PFSK-1 (cell line): ENCODE measurements at regions not wholly inside any gene's neighbourhood (a gene's known extent, or its start where the extent isn't known, plus 50 kb on each side); places are given as distances from the start of the nearest gene placed in this dataset.

Experiments
- FOXP2 ChIP-seq: optimal IDR thresholded peaks from 2 replicates; pipeline ENCODE3; 2011; ENCODE audit warnings: borderline replicate concordance, control low read depth, inconsistent platforms; ENCODE audit not compliant: insufficient read depth; ENCODE audit errors: extremely low read length, extremely low read depth
- POLR2AphosphoS5 ChIP-seq: IDR thresholded peaks from 2 replicates; pipeline ENCODE4 v1.6.1; 2012; ENCODE audit warnings: low read depth, mild to moderate bottlenecking, control low read depth, low read length, moderate library complexity
- REST ChIP-seq, 2 experiments: IDR thresholded peaks; 2 replicates each; pipeline versions ENCODE4 v1.6.1 to v1.8.0; 2011 to 2012; ENCODE audit warnings: low read depth in 2 of 2, low read length in 2 of 2, control low read depth in 1 of 2, inconsistent platforms in 1 of 2, mild to moderate bottlenecking in 1 of 2, moderate library complexity in 1 of 2; ENCODE audit not compliant: insufficient read depth in 1 of 2
- SIN3A ChIP-seq: IDR thresholded peaks from 2 replicates; pipeline ENCODE4 v1.6.1; 2012; ENCODE audit warnings: mild to moderate bottlenecking, low read length, moderate library complexity, borderline replicate concordance; ENCODE audit not compliant: insufficient read depth
- TAF1 ChIP-seq: IDR thresholded peaks from 2 replicates; pipeline ENCODE4 v1.6.1; 2012; ENCODE audit warnings: low read length, control low read depth, borderline replicate concordance; ENCODE audit not compliant: insufficient read depth

- TF ChIP-seq REST (IDR thresholded peaks at IDR 0.05; ENCODE audit: insufficient read depth in 1 of 2, low read depth in 2 of 2, low read length in 2 of 2) (no peak), POLR2AphosphoS5 (no peak), SIN3A (no peak), TAF1 (no peak), FOXP2 (no peak)
These were observed 437.6 kb downstream of the GPAM start for GRCh38 chr10:111745982-111746381.

GRCh38 chr10:111747751-111748150 is 435.8 kb downstream of the GPAM start:
- TF ChIP-seq FOXP2 = no peak
- TF ChIP-seq POLR2AphosphoS5 = no peak
- TF ChIP-seq TAF1 = no peak

- TF ChIP-seq TAF1 (no peak), SIN3A (no peak)
These were observed 435.4 kb downstream of the GPAM start for GRCh38 chr10:111748184-111748583.

- no peak for TF ChIP-seq REST (IDR thresholded peaks at IDR 0.05; ENCODE audit: insufficient read depth in 1 of 2, low read depth in 2 of 2, low read length in 2 of 2)
- TF ChIP-seq SIN3A = no peak
- TF ChIP-seq FOXP2 = no peak
- no peak for TF ChIP-seq TAF1
- no peak for TF ChIP-seq POLR2AphosphoS5
These were observed 433.3 kb downstream of the GPAM start for GRCh38 chr10:111750165-111750849.

GRCh38 chr10:111756217-111757061 is 427.1 kb downstream of the GPAM start:
- TF ChIP-seq TAF1 (no peak), SIN3A (no peak), FOXP2 (no peak), POLR2AphosphoS5 (no peak), REST (IDR thresholded peaks at IDR 0.05; ENCODE audit: insufficient read depth in 1 of 2, low read depth in 2 of 2, low read length in 2 of 2) (no peak)

- TF ChIP-seq FOXP2 (no peak), TAF1 (no peak), REST (IDR thresholded peaks at IDR 0.05; ENCODE audit: insufficient read depth in 1 of 2, low read depth in 2 of 2, low read length in 2 of 2) (no peak), SIN3A (no peak), POLR2AphosphoS5 (no peak)
These were observed 425.0 kb downstream of the GPAM start for GRCh38 chr10:111758593-111758992.
